IPS-18c (cell line): ENCODE measurements at regions not wholly inside any gene's neighbourhood (a gene's known extent, or its start where the extent isn't known, plus 50 kb on each side); places are given as distances from the start of the nearest gene placed in this dataset.

Experiments
- H3K4me3 ChIP-seq: 2 replicates; pipeline ENCODE4 v1.7.0; 2013; ENCODE audit warnings: low read depth, mild to moderate bottlenecking, low read length, moderate library complexity; ENCODE audit not compliant: insufficient read depth
- H3K9me3 ChIP-seq: one replicate; pipeline ENCODE4 v1.6.1; 2013; ENCODE audit warnings: mild to moderate bottlenecking, low read length, moderate library complexity; ENCODE audit not compliant: control insufficient read depth, insufficient read depth

DNA sequence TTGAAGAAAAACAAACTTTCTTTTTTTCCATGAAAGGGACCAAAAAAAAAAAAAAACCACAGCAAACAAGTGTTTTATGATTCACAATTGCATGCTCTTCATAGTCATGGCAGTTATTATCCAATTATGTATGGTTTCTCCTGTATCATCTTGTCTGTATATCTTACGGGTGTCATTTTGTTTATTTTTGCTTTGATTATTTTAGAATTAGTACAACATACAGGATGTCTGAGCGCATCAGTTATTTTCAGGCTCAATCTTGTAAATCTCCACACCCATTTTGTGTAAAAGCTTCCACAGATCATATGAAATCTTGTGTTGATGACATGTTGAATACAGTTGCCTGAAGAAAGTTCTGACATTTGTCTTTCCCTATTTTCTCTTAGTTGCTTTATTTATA is 280.3 kb downstream of the KLF5 start:
- H3K9me3 ChIP-seq = no peaks in the 10 kb centered on the region
- H3K4me3 ChIP-seq = no peak overlapping the region

DNA sequence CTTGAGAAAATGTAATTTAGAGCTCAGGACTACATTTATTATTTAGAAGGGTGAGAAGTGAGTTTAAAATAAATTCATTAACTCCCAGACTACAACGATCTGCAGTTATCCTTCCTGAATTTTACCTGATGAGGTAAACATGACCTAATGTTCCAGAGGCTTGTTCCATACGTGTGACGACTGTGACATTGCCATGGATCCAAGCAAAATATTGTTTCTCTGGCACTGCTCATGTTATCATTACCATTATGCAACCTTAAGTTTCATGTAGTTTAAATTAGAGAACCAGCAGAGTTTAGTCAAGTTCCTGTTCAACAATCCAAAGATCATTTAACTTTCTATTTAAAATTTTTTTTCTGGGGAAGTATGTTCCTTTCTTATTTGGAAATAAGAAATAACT is 279.6 kb downstream of the KLF5 start:
- Histone ChIP-seq H3K4me3 (no peak overlapping the region), H3K9me3 (no peaks in the 10 kb centered on the region)

DNA sequence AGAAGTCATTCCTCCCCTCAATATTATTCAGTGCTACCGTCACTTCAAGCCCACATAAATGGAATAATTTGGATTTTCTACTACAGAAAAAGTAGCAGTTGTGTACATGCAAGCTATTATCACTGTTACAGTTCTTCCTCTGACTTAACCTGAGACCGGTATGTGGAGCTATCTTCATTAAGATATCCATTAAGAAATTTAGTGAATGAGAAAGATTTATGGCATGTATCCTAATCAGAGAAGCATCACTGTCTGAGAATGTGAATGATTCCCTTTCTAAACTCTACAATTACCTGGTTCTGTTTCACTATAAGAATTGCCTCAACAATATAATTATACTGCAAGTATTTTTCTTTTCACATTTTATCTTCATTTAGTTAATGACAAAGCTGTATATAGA is 278.7 kb downstream of the KLF5 start:
- no peak overlapping the region for H3K4me3 ChIP-seq

DNA sequence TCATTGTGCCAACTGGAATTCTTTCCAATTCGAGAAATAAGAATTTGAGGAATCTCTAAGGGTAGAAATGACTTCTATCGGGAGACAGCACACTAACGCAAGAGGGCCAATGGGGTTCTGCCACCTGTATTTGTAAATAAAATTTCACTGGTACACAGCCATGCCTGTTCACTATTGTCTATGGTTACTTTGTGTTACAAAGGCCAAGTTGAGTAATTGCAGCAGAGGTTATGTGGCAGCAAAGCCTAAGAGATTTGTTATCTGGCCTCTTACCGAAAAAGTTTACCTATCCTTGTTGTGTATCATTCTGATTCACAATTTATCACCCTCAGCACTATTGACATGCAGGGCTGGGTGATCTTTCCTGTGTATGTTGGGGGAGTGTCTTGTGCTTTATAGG is 278.0 kb downstream of the KLF5 start:
- H3K9me3 ChIP-seq = no peaks in the 10 kb centered on the region

More for the DNA sequence above, 278.7 kb downstream of the KLF5 start:
- H3K9me3 ChIP-seq = no peaks in the 10 kb centered on the region

DNA sequence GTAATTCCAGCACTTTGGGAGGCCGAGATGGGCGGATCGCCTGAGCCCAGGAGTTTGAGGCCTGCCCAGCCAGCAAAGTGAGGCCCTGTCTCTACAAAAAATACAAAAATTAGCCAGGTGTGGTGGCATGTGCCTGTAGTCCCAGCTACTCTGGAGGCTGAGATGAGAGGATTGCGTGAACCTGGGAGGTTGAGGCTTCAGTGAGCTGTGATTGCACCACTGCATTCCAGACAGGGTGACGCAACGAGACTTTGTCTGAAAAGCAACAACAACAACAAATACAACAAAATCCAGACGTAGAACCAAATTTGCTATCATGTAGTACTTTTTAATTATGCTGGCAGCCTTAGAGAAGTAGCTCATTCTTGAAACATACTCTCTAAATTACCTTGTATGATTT is 277.1 kb downstream of the KLF5 start:
- Histone ChIP-seq H3K9me3 (no peaks in the 10 kb centered on the region), H3K4me3 (no peak overlapping the region)

More for the DNA sequence above, 278.0 kb downstream of the KLF5 start:
- no peak overlapping the region for H3K4me3 ChIP-seq

DNA sequence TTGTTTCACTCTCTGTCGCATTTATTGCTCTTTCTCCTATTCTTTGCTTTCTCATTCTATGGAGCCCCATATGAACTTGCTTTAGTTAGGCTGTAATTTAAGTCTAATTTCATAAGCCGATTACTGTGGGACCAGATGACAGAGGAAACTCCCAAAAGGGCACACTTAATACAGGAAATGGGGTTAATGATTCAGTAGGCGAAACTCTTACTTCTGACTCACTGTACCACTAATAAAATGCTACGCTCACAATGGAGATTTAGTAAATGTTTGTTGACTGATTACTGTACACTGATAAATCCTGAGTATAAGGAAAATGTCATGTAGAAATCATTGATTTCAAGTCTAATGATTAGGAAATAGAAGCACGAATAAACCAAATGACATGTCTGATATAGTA is 276.4 kb downstream of the KLF5 start:
- H3K4me3 ChIP-seq = no peak overlapping the region
- no peaks in the 10 kb centered on the region for H3K9me3 ChIP-seq

DNA sequence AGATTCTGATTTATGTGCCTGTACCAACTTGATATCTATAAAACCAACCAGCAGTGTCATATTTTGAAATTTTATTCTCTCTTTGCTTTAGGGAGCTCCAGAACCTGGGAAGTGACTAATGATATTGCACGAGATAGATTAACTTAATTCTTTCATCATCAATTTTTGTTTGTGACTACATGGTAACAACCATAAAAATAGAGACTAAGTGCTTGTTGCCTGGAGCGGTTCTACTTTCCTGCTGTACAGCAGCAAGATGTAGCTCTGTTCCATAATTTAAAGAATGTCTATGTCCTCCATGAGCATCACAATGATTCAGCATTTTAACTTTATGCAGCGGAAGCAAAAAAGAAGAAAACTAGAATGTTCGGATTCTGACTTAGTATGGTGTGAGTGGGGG is 275.6 kb downstream of the KLF5 start:
- Histone ChIP-seq H3K4me3 (no peak overlapping the region), H3K9me3 (no peaks in the 10 kb centered on the region)

DNA sequence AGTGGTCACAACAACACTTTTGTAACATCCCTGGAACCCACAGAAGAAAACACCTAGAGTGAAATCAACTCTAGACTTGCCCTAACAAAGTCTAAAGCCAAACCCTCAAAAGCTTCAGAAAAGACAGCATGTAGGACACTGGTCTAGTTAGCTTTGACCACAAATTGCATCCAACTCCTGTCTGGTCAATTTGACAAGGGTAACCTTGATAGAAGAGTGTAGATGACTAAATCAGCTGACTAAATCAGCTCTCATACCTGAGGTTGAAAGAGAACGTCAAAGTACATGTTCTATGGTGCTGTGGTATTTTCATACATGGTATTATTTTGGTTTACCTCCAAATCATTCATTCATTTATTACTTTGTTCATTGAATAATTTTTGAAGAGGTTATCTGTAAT is 272.8 kb downstream of the KLF5 start:
- Histone ChIP-seq H3K9me3 (no peaks in the 10 kb centered on the region), H3K4me3 (no peak overlapping the region)

DNA sequence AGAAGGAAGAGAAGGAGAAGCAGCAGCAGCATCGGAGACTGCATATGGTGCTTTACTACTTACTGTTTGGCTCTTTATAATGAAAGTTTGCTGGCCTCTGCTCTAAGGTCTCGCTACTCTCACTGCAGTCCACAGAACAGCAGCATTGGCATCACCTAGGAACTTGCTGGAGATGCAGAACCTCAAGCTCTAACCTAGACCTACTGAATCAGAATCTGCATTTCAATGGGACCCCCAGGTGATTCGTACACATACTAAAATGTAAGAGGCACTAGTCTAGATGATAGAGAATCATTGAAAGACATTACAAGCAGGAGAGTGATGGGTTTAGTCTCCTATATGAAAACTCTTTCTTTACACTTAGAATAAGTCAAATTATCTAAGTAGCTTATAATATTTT is 270.6 kb downstream of the KLF5 start:
- no peaks in the 10 kb centered on the region for H3K9me3 ChIP-seq
- no peak overlapping the region for H3K4me3 ChIP-seq

DNA sequence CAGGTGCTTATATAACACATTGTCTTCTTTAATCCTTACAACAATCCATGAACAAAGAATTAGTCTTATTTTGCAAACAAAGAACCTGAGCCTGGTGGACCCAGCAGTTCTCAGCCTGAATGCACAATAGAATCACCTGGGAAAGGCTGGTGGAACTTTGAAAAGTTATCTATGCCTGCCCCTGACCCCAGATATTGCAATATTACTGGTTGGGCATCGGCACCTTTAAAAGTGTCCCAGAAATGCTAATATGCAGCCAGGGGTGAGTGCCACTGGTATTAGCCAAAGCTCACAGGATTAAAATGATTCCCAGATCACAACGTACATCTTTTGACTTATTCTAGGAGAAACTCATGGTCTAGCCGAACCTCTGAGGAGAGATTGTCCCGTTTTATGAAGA is 268.8 kb downstream of the KLF5 start:
- Histone ChIP-seq H3K4me3 (no peak overlapping the region), H3K9me3 (no peaks in the 10 kb centered on the region)

DNA sequence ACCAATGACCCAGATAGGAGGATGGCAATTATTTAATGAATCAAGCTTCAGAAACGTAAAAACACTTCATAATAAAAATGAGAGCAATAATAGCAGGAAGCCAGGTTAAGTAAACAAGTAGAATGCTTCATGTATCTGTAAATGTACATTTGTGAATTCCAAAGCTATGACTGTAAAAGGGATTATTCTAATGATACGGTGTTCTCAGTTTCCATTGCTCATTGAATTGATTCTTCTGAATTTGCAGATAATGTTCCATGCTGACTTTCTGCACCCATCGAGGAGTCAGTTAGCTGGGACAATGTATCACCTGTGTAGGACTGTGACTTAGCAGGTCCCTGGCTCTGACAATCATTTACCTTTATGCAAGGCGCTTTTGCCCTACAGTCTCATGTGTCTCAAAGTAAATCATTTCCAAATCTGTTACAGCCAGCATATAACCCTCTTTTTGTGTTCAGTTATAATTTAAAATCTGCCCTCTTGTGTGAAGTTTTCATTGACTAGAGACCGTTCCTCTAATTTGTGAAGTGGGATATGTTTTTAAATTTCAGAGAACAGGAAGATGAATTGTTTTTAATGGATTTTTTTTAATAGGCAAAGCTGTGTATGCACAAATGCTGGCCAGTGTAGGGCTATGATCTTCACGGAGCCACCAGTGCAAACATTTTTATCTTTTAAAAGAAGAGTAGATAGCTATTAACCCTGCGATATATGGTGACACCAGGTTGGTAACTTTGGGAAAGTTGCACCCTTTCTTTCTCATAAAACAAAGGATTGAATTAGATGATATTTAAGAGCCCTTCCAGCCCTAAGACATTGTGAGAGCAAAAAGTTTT is 267.1 kb downstream of the KLF5 start:
- no peaks in the 10 kb centered on the region for H3K9me3 ChIP-seq
- H3K4me3 ChIP-seq = no peak overlapping the region

DNA sequence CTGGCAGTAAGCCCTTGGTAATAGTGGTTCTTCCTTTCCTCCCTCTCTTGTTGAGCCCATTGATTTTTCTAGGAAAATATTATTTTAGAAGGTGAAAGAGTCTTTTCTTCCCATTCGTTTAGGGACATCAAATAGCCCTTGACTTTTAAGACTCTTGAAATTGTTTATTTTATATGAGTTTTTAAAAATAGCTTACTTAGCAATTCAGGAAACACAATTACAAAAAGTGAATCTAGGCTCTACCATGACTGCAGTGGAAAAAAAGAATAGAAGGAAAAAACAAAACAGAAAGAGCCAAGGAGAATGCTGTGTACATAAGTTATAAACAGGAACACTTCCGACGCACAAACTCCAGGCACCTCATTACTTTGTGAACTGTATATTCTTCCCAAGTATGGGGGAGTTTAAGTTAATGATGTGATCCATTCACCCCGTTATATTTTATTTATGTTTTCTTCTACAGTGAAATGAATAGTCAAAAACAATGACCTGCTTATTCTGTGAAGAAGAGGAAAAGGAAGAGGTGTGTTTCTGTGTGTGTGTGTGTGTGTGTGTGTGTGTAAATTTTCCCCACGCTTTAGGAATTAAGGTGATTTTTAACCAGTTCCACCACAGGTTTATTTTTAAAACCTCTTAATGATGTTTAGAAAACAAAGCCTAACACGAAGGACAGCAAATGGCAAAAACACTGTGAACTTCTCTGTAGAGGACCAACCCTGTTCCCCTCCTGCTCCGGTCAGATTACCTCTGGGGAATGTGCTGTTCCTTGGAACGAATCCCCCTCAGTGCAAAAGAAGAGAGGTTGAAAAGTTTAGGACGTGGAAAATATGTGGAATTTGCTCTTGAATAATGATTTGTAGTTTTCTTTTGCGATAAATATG is 266.3 kb downstream of the KLF5 start:
- no peaks in the 10 kb centered on the region for H3K9me3 ChIP-seq
- no peak overlapping the region for H3K4me3 ChIP-seq

DNA sequence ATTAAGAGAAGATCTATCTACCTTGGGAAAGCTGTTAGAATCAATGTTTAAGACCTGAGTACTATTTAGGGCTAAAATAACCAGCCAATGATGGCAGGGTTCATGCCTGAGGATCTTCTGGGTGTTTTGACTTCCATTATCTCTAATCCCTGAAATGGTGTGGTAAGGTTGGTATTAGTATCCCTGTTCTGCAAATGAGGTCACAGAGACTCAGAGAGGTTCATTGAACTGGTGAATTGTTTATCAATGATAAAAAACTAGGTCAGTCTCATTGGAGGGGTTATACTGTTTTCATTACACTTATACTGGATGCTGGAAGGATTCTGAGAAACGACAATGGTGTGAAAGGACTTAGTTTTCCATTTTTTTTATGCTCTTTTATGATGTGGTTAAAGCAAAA is 264.8 kb downstream of the KLF5 start:
- no peaks in the 10 kb centered on the region for H3K9me3 ChIP-seq

DNA sequence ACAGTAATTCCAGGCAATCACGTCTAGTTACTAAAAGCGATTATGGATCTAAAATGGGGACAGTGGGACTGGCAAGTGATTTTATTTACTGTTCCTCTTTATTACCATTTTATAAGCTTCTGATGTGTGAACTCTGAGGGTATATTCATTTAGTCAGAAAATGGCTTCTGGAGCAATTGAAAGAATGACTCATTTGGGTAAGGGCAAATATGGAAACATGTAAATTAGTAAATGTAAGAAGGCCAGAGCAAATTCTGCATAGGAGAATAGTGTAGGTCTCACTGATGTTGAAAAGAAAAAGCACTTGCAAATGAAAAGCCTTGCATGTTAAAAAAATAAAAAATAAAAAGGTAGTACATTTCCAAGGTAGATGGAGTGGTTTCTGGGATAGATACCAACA is 262.2 kb downstream of the KLF5 start:
- Histone ChIP-seq H3K4me3 (no peak overlapping the region), H3K9me3 (no peaks in the 10 kb centered on the region)

More for the DNA sequence above, 264.8 kb downstream of the KLF5 start:
- no peak overlapping the region for H3K4me3 ChIP-seq

DNA sequence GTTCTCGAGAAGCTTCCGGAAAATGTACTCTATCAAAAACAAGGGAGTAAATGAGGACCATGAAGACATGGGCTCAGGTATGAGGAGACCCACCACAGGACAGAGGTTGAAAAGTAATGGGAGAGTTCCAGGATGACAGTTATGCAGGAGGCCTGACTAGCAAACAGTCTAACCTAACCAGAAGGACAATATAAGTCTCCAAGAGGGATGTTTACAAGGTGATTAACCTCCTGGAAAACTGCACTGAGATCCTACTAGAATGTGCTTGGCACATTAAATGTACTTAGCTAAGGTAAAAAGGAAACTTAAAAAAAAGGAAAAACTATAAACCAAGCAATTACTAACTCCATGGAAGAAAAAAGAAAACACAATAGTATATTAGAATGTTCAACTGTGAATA is 258.3 kb downstream of the KLF5 start:
- Histone ChIP-seq H3K9me3 (no peaks in the 10 kb centered on the region), H3K4me3 (no peak overlapping the region)

DNA sequence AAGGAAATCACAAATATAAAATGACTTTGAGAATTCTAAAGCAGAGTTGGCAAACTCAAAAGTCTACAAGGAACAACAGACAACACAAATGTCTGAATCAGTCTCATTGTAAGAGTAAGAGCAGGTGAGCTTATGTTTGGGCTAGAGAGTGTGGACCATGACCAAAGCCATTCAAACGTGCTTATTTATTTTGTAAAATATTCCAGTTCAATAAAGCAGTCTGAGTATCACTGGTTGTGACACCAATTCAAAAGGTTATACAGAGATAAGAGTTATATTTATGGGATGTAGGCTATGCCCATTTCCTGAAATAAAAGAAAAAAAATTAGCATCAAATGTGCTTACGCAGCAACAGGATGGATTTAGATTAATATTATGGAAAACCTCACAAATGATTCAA is 251.6 kb downstream of the KLF5 start:
- Histone ChIP-seq H3K9me3 (no peaks in the 10 kb centered on the region), H3K4me3 (no peak overlapping the region)

DNA sequence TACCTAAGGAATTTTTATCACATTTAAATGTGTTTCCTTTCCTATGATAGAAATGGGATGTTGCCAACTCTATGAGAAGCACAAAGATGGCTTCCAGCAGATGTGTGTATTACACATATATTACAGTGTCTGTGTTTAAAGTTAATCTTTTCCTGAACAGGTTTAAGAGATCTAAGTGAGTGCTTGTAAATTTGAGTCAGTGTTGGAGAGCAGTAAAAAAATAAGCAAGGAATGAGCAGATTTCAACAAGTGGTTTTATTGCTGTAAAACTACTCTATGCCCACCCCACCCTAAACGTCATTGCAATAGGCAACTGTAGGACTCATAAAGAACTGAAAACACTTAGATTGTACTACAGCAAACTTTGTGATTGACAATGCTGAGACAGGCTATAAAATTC is 248.7 kb downstream of the KLF5 start:
- no peaks in the 10 kb centered on the region for H3K9me3 ChIP-seq
- H3K4me3 ChIP-seq = no peak overlapping the region

DNA sequence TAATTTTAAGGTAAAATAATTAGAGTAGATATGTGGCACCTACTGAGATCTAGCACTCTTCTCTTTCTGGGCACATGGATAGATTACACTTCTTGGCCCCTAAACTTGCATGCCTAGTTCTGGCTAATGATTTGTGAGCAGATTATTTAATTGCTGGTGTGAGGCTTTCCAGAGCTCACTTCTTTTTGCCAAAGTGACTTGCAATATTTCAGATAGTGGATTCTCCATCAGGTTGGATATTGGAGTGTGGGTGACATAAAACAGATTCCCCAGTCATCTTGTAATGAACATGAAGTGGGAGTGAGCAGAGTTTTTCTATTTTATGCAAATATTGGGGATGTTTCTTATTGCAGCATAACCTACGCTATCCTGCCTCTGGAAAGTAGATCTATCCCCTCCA is 247.9 kb downstream of the KLF5 start:
- H3K4me3 ChIP-seq = no peak overlapping the region
- no peaks in the 10 kb centered on the region for H3K9me3 ChIP-seq
